Fibroblast of the aortic adventitia (primary cell): ENCODE measurements at regions not wholly inside any gene's neighbourhood (a gene's known extent, or its start where the extent isn't known, plus 50 kb on each side); places are given as distances from the start of the nearest gene placed in this dataset.

Experiments
- DNase-seq: peaks from one replicate; pipeline ENCODE4 v3.0.0-alpha.2; 2010; ENCODE audit warnings: low read depth
- H3K4me3 ChIP-seq: 2 replicates; pipeline ENCODE4 v1.5.1; 2011; ENCODE audit warnings: low read depth, mild to moderate bottlenecking, control low read depth, low read length, moderate library complexity
- TF ChIP-seq, protein P1 (sequence below): IDR thresholded peaks from 2 replicates; pipeline ENCODE4 v1.5.1; 2011; ENCODE audit warnings: mild to moderate bottlenecking, low read length, control low read depth, inconsistent platforms; ENCODE audit not compliant: insufficient read depth

DNA sequence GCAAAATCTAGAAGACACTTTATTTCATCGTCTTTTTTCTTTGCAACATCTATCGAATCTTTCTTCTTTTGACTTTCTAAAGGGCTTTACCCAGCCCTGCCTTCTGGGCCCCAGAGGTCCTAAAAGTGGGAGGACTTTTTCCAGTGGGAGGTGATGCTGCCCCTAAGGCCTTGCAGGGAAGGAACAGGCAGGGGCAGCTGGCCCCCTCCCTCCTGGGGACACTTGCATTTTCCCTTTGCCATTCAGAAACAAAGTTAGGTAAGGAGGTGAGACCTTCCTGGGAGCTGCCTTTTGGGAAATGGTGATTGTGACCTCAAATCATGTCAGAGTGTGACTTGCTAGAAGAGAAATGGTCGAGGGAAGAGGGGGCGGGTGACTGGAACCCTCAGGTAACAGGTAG lies 132.7 kb downstream of the GLI2 start:
- DNase-seq: no peak
- TF ChIP-seq, protein P1, sequence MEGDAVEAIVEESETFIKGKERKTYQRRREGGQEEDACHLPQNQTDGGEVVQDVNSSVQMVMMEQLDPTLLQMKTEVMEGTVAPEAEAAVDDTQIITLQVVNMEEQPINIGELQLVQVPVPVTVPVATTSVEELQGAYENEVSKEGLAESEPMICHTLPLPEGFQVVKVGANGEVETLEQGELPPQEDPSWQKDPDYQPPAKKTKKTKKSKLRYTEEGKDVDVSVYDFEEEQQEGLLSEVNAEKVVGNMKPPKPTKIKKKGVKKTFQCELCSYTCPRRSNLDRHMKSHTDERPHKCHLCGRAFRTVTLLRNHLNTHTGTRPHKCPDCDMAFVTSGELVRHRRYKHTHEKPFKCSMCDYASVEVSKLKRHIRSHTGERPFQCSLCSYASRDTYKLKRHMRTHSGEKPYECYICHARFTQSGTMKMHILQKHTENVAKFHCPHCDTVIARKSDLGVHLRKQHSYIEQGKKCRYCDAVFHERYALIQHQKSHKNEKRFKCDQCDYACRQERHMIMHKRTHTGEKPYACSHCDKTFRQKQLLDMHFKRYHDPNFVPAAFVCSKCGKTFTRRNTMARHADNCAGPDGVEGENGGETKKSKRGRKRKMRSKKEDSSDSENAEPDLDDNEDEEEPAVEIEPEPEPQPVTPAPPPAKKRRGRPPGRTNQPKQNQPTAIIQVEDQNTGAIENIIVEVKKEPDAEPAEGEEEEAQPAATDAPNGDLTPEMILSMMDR: no peak
- H3K4me3 ChIP-seq: peak overlapping the region; percentile 62

DNA sequence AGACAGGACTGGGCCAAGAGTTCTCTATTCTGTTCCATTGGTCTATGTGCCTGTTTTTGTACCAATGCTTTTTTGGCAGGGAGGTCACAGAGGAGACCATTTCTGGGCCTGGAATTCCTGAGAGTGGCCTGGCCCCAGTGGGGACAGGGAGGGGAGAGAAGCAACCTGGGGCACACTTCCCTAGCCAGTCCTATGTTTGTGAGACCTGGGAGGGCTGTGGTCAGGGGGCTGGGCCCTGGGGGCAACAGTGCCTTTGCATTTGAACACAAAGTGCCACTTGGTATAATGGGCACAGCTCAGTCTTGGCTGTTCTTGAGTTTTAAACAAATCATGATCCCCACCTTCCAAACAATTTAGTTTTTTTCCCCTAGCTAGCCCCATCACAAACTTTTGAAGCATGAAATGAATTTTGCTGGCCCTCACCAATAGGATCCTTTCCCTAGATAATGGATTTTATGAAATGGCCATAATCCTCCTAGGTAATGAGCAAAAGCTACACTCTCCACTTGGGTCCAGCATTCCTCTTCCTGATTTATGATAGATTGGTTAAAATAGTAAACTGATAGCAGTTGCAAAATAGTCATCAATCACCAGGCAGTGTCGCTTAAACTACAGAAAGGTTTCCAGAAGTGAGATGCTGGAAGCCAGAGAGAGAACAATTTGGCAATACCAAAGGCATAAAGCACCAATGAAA lies 133.5 kb downstream of the GLI2 start:
- TF ChIP-seq, protein P1: no peak
- DNase-seq: peak; percentile 38
- H3K4me3 ChIP-seq: no peak overlapping the region

DNA sequence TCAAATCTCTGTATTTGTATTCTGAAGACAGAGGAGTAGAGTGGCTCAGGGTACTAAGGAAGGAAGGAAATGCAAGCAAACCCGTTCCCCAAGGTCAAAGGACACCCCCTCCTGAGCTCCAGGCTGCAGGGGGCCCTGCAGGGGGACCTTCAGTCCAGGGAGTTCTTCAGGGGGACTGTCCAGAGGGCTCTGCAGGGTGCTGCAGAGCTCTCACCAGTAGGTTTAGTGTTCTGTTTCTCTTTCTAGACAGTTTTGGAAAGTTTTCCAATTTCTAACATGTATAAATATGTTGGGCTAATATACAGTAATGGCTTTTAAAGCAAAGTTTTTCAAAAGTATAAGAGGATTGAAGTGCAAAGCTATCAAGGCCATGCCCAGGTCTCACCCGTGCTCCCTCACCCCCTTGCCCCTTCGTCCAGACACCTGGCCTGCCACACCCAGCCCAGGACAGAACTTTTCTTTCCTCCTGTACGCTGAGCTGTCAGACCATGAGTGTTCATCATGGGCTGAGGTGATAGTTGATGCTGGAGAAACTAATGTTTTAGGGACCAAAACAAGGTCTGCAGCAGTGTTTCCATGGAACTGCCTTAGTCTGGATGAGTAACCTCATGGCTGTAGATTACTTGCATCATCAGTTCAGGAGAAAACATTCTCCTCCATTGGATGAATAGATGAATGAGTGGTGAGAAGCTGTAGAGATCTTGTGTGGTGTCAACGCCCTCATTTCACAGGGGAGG lies 134.2 kb downstream of the GLI2 start:
- DNase-seq: no peak
- TF ChIP-seq, protein P1: no peak
- no peak overlapping the region for H3K4me3 ChIP-seq

DNA sequence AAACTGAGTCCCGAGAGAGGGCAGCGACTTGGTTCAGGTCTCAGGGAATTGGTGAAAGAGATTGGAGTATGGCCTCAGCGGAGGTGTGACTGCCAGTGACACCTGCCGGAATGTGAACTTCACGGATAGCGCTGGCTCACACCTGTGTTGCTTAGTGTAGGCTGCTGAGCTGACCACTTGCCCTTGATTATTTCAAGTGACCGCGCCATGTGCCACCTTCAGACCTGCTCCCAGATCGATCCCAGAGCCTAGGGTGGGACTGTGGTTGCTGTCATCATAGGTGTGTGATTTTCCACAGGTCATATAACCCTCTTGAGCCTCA lies 134.8 kb downstream of the GLI2 start:
- TF ChIP-seq, protein P1: no peak
- no peak for DNase-seq
- H3K4me3 ChIP-seq: no peak overlapping the region

DNA sequence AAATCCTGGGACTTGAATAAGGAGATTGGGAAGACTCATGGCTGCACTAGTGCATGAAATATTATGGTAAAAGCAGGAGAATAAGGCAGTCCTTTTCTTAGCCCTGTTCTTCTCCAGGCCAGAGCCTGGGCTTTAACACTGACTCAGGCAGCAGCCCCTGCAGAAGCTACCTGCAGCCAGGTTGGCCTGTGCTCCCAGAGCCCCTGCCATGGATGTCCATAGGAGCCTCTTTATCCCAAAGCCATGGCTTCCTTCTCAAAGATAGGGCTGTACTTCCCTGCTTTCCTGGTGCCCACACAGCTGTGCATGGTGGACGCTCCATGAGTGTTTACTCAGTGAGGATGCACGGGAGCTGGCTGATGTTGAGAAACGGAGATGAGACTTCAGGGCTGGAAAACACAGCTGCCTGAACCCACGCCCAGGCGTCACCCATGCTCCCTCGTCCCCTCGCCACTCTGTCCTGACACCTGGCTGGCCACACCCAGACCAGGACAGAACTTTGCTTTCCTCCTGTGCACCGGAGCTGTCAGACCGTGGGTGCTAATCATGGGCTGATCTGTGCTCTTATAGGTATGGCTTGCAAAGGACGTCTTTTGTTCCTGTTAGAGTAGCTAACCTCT lies 135.5 kb downstream of the GLI2 start:
- TF ChIP-seq, protein P1: no peak
- no peak overlapping the region for H3K4me3 ChIP-seq
- DNase-seq: no peak

DNA sequence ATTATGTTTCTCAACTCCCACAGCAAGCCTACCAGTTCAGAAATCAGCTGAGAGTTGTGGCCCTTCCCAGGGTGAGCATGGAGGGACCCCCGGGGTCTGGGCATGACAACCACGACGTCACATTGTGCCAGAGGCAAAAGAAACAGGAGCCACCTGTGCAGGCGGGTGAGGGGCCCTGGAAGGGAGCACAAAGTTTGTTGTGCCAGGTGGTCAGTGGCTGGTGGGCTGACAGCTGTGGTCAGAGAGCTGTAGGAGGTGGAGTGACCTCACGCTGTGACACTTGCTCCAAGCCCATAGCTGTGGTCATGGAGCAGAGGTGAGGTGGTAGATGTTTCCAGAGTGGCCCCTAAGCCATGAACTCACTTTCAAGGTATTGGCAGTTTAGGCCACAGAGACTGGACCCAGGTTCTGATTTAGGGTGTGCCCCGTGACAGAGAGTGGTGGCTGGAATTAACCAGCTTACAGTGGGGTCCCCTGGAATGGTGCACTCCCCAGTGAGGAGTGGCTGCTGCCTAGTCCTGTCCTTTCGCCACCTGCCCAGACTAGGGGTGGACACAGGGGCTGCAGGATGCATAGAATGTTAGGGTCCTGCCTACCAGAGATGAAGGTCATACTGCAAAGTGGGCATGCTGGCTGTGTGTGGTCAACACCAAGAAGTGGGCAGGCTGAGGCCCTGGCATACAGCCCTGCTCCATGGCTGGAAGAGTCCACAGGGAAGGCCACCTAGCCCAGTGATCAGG lies 136.4 kb downstream of the GLI2 start:
- no peak overlapping the region for H3K4me3 ChIP-seq
- no peak for DNase-seq
- TF ChIP-seq, protein P1: no peak
